ENCODE measurements at regions not wholly inside any gene's neighbourhood (a gene's known extent, or its start where the extent isn't known, plus 50 kb on each side); places are given as distances from the start of the nearest gene placed in this dataset.

DNA sequence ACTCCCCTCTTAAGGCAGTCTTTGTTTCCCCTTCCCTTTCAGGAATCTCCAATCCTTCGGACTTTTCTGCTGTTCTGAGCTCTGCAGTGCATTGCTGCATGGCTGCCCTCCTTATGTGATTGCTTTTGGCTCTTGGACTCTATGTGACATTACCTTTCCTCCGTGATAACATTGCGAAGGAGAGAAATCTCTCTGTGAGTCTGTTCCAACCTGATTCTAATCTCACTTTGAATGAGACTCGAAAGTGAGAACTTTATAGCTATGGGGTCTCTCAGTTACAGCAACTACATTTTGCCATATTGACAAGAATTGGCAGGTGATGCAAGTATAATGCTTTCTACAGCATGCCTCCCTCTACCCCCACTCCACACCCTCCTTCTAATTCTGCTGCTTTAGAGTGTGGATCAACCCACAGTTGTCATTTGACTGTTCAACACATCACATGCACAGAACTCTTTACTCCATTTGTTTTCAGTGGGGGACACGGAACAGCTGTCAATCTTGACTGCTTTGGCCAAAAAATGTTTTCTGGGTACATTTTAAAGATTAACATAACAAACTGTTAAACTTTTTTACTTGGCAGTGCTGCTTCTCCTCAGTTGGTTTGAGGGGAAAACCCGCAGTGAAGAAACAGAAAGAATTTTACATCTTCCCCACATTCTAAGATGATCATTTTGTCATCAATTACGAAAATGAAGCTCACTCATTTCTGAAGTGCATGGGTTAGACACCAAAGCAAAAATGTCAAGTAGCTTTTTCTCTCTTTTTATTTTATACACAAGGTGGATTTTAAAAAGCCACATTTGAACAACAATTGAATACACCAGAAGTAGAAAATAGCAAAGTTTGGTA lies 125.5 kb upstream of the RMST start:
- Histone ChIP-seq H3K79me2 (replicated peaks; ENCODE audit: insufficient read depth, low read length) (no peaks in the 10 kb centered on the region), H3K27ac (ENCODE audit: low read length) (no peak overlapping the region), H3K27me3 (ENCODE audit: insufficient read depth, low read depth, low read length) (no peaks in the 10 kb centered on the region), H3K9me3 (ENCODE audit: low read length) (no peaks in the 10 kb centered on the region), H3K9ac (ENCODE audit: low read length) (no peak overlapping the region), H3F3A (ENCODE audit: insufficient read depth, low read length, poor library complexity, severe bottlenecking) (no peaks in the 10 kb centered on the region), H3K9me2 (ENCODE audit: insufficient read depth, low read length) (no peaks in the 10 kb centered on the region), H3K4me2 (ENCODE audit: low read length) (no peak overlapping the region), H2AFZ (ENCODE audit: low read depth, low read length) (no peak overlapping the region), H3K36me3 (ENCODE audit: insufficient read depth, low read length) (no peaks in the 10 kb centered on the region), H3K4me3 (ENCODE audit: low read length) (no peak overlapping the region), H4K20me1 (ENCODE audit: insufficient read depth) (no peaks in the 10 kb centered on the region)
- no peak for TF ChIP-seq EP300 (conservative IDR thresholded peaks at IDR 0.05; ENCODE audit: poor library complexity, severe bottlenecking)
- TF ChIP-seq REST (IDR thresholded peaks at IDR 0.05; ENCODE audit: borderline replicate concordance): no peak
- TF ChIP-seq MXI1 (conservative IDR thresholded peaks at IDR 0.05; ENCODE audit: poor library complexity, severe bottlenecking): no peak
- TF ChIP-seq CTCF (IDR thresholded peaks at IDR 0.05; ENCODE audit: poor library complexity, severe bottlenecking): no peak
- TF ChIP-seq EZH2 (IDR thresholded peaks at IDR 0.05; ENCODE audit: borderline replicate concordance, insufficient read depth, low read length, poor library complexity, severe bottlenecking): no peak
- no peak for TF ChIP-seq RAD21 (conservative IDR thresholded peaks at IDR 0.05)
- no peak for TF ChIP-seq TAF1 (IDR thresholded peaks at IDR 0.05; ENCODE audit: low read depth)
- no peak for TF ChIP-seq SMC3 (conservative IDR thresholded peaks at IDR 0.05; ENCODE audit: poor library complexity)
- TF ChIP-seq POLR2AphosphoS5 (IDR thresholded peaks at IDR 0.05): no peak

- Histone ChIP-seq H4K20me1 (ENCODE audit: insufficient read depth) (no peaks in the 10 kb centered on the region), H3F3A (ENCODE audit: insufficient read depth, low read length, poor library complexity, severe bottlenecking) (no peaks in the 10 kb centered on the region), H3K27me3 (ENCODE audit: insufficient read depth, low read depth, low read length) (no peaks in the 10 kb centered on the region), H3K9me2 (ENCODE audit: insufficient read depth, low read length) (no peaks in the 10 kb centered on the region), H3K9ac (ENCODE audit: low read length) (no peak overlapping the region), H3K4me3 (ENCODE audit: low read length) (no peak overlapping the region), H3K79me2 (replicated peaks; ENCODE audit: insufficient read depth, low read length) (no peaks in the 10 kb centered on the region), H3K27ac (ENCODE audit: low read length) (no peak overlapping the region), H2AFZ (ENCODE audit: low read depth, low read length) (no peak overlapping the region), H3K9me3 (ENCODE audit: low read length) (no peaks in the 10 kb centered on the region), H3K36me3 (ENCODE audit: insufficient read depth, low read length) (no peaks in the 10 kb centered on the region), H3K4me2 (ENCODE audit: low read length) (no peak overlapping the region)
- no peak for TF ChIP-seq CTCF (IDR thresholded peaks at IDR 0.05; ENCODE audit: poor library complexity, severe bottlenecking)
- TF ChIP-seq MXI1 (conservative IDR thresholded peaks at IDR 0.05; ENCODE audit: poor library complexity, severe bottlenecking): no peak
- no peak for TF ChIP-seq RAD21 (conservative IDR thresholded peaks at IDR 0.05)
- no peak for TF ChIP-seq EZH2 (IDR thresholded peaks at IDR 0.05; ENCODE audit: borderline replicate concordance, insufficient read depth, low read length, poor library complexity, severe bottlenecking)
- TF ChIP-seq REST (IDR thresholded peaks at IDR 0.05; ENCODE audit: borderline replicate concordance): no peak
- no peak for TF ChIP-seq EP300 (conservative IDR thresholded peaks at IDR 0.05; ENCODE audit: poor library complexity, severe bottlenecking)
- no peak for TF ChIP-seq SMC3 (conservative IDR thresholded peaks at IDR 0.05; ENCODE audit: poor library complexity)
- TF ChIP-seq POLR2AphosphoS5 (IDR thresholded peaks at IDR 0.05): no peak
- TF ChIP-seq TAF1 (IDR thresholded peaks at IDR 0.05; ENCODE audit: low read depth): no peak
Observed at GRCh38 chr12:97342130-97342529, 120.5 kb upstream of the RMST start.

Measured in neural cell (in vitro differentiated cells).